HepG2 (cell line): ENCODE measurements at regions not wholly inside any gene's neighbourhood (a gene's known extent, or its start where the extent isn't known, plus 50 kb on each side); places are given as distances from the start of the nearest gene placed in this dataset.

Experiments
- FOXK1 ChIP-seq: sonication (generic); formaldehyde crosslinking; IDR thresholded peaks from 2 replicates; pipeline ENCODE4 v1.4.0; 2020; ENCODE audit warnings: low read depth, missing genetic modification reagents, borderline replicate concordance
- RBFOX2 ChIP-seq: fragments of 200-400 bp; formaldehyde crosslinking; IDR thresholded peaks from 2 replicates; pipeline ENCODE4 v1.6.1; 2017; ENCODE audit warnings: low read depth, mild to moderate bottlenecking, low read length
- TBL1XR1 ChIP-seq: fragments of 150-350 bp; IDR thresholded peaks from 2 replicates; pipeline ENCODE4 v1.6.1; 2014; ENCODE audit warnings: borderline replicate concordance, low read length; ENCODE audit not compliant: partially characterized antibody
- ZNF451 ChIP-seq: sonication (generic); formaldehyde crosslinking; IDR thresholded peaks from 2 replicates; pipeline ENCODE4 v1.5.0; 2020; ENCODE audit warnings: mild to moderate bottlenecking, missing genetic modification reagents
- TF ChIP-seq, protein P1 (sequence below): IDR thresholded peaks from 2 replicates; pipeline ENCODE4 v1.6.1; 2016
- TF ChIP-seq, protein P2 (sequence below): sonication (generic); formaldehyde crosslinking; IDR thresholded peaks from 2 replicates; pipeline ENCODE4 v1.4.0; 2020; ENCODE audit warnings: missing genetic modification reagents
- TF ChIP-seq, protein P3 (sequence below): sonication (generic); formaldehyde crosslinking; IDR thresholded peaks from 2 replicates; pipeline ENCODE4 v1.4.0; 2020; ENCODE audit warnings: missing genetic modification reagents, borderline replicate concordance

DNA sequence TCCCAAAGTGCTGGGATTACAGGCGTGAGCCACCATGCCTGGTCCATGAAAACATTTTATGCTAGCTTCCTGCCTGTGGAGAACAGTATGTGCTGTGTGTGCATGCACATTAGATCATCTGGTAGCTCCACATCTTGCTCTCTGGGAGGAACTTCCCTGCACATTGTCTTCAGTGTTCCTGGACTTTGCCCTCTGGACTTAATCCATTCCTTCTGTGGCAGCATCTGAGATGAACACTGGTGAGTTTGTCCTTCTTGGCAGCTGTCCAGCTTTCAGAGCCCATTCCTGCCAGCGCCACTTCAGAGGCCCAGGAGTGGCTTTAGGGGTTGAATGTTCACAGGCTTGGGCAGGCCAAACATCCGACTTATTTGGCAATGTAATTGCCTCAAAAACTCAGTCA, 65.2 kb downstream of the POU3F3 start:
- TF ChIP-seq, protein P1, sequence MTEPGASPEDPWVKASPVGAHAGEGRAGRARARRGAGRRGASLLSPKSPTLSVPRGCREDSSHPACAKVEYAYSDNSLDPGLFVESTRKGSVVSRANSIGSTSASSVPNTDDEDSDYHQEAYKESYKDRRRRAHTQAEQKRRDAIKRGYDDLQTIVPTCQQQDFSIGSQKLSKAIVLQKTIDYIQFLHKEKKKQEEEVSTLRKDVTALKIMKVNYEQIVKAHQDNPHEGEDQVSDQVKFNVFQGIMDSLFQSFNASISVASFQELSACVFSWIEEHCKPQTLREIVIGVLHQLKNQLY, result no peak
- TF ChIP-seq ZNF451 (no peak), RBFOX2 (no peak), FOXK1 (CRISPR knock-in tag) (no peak), TBL1XR1 (no peak)
- TF ChIP-seq, protein P2, sequence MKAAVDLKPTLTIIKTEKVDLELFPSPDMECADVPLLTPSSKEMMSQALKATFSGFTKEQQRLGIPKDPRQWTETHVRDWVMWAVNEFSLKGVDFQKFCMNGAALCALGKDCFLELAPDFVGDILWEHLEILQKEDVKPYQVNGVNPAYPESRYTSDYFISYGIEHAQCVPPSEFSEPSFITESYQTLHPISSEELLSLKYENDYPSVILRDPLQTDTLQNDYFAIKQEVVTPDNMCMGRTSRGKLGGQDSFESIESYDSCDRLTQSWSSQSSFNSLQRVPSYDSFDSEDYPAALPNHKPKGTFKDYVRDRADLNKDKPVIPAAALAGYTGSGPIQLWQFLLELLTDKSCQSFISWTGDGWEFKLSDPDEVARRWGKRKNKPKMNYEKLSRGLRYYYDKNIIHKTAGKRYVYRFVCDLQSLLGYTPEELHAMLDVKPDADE (CRISPR knock-in tag), result no peak
- TF ChIP-seq, protein P3, sequence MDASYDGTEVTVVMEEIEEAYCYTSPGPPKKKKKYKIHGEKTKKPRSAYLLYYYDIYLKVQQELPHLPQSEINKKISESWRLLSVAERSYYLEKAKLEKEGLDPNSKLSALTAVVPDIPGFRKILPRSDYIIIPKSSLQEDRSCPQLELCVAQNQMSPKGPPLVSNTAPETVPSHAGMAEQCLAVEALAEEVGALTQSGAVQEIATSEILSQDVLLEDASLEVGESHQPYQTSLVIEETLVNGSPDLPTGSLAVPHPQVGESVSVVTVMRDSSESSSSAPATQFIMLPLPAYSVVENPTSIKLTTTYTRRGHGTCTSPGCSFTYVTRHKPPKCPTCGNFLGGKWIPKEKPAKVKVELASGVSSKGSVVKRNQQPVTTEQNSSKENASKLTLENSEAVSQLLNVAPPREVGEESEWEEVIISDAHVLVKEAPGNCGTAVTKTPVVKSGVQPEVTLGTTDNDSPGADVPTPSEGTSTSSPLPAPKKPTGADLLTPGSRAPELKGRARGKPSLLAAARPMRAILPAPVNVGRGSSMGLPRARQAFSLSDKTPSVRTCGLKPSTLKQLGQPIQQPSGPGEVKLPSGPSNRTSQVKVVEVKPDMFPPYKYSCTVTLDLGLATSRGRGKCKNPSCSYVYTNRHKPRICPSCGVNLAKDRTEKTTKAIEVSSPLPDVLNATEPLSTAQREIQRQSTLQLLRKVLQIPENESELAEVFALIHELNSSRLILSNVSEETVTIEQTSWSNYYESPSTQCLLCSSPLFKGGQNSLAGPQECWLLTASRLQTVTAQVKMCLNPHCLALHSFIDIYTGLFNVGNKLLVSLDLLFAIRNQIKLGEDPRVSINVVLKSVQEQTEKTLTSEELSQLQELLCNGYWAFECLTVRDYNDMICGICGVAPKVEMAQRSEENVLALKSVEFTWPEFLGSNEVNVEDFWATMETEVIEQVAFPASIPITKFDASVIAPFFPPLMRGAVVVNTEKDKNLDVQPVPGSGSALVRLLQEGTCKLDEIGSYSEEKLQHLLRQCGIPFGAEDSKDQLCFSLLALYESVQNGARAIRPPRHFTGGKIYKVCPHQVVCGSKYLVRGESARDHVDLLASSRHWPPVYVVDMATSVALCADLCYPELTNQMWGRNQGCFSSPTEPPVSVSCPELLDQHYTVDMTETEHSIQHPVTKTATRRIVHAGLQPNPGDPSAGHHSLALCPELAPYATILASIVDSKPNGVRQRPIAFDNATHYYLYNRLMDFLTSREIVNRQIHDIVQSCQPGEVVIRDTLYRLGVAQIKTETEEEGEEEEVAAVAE (CRISPR knock-in tag), result no peak
